A549 (cell line): ENCODE measurements at regions not wholly inside any gene's neighbourhood (a gene's known extent, or its start where the extent isn't known, plus 50 kb on each side); places are given as distances from the start of the nearest gene placed in this dataset.

Source experiments
- ATAC-seq, 2 experiments: fragments of 200-7000 bp in 1 of 2; fragments of >200 bp in 1 of 2; cut with Nextera tagmentation in 1 of 2; cut with Tn5 transposase in 1 of 2; 3 replicates each; pipeline versions ENCODE4 v1.8.0 to v1.9.1; 2018 to 2020; ENCODE audit warnings: mild to moderate bottlenecking in 1 of 2, moderate library complexity in 1 of 2
- CTCF ChIA-PET: fragments of 300-600 bp; sonication (Branson Sonifier 250); formaldehyde crosslinking; extraction: SDS; loops from one replicate; lab custom pipeline; 2021; ENCODE audit warnings: antibody characterized with exemption, inconsistent platforms; lab: Yijun Ruan, JAX
- POLR2A ChIA-PET: fragments of 350-600 bp; formaldehyde crosslinking; extraction: SDS; loops from one replicate; lab custom pipeline; 2021; ENCODE audit warnings: antibody characterized with exemption, inconsistent platforms; lab: Yijun Ruan, JAX
- DNase-seq, 2 experiments: peaks; one replicate each; pipeline versions ENCODE4 v3.0.0 to v3.0.0-alpha.2; 2011 to 2016; ENCODE audit warnings: low read depth in 1 of 2, low spot score in 1 of 2
- FAIRE-seq: peaks from 2 replicates; lab custom pipeline; 2011; peaks lifted over from hg19 to GRCh38; lab: Jason Lieb, UNC
- H3K27ac ChIP-seq, 2 experiments: fragments of >200 bp; sonication (Bioruptor Twin); formaldehyde crosslinking; 3 replicates each; pipeline ENCODE4 v1.5.1; 2016 to 2017
- H3K4me1 ChIP-seq: fragments of >200 bp; sonication (Bioruptor Twin); formaldehyde crosslinking; 3 replicates; pipeline ENCODE4 v1.6.1; 2016
- H3K4me2 ChIP-seq: fragments of >200 bp; sonication (Bioruptor Twin); formaldehyde crosslinking; 3 replicates; pipeline ENCODE4 v1.6.1; 2016
- H3K4me3 ChIP-seq: fragments of >200 bp; sonication (Bioruptor Twin); formaldehyde crosslinking; 3 replicates; pipeline ENCODE4 v1.5.1; 2016
- H3K9me3 ChIP-seq: fragments of >200 bp; sonication (Bioruptor Twin); formaldehyde crosslinking; 3 replicates; pipeline ENCODE4 v1.6.1; 2016
- ATOH8 ChIP-seq: fragments of 250-450 bp; sonication (Bioruptor Pico); IDR thresholded peaks from 2 replicates; pipeline ENCODE4 v1.5.0; 2020; ENCODE audit warnings: low read depth, mild to moderate bottlenecking, moderate library complexity
- BCL3 ChIP-seq: fragments of >200 bp; sonication (Bioruptor Twin); formaldehyde crosslinking; IDR thresholded peaks from 3 replicates; pipeline ENCODE4 v1.6.1; 2016
- CBX8 ChIP-seq: fragments of 200-600 bp; sonication (generic); IDR thresholded peaks from 2 replicates; pipeline ENCODE4 v1.6.1; 2016
- CHD4 ChIP-seq: fragments of 200-600 bp; sonication (generic); IDR thresholded peaks from 2 replicates; pipeline ENCODE4 v1.6.1; 2016; ENCODE audit warnings: antibody characterized with exemption, mild to moderate bottlenecking, borderline replicate concordance
- E2F6 ChIP-seq: IDR thresholded peaks from 2 replicates; pipeline ENCODE4 v1.6.1; 2012; ENCODE audit warnings: low read depth, borderline replicate concordance
- EHMT2 ChIP-seq: fragments of 200-600 bp; sonication (generic); IDR thresholded peaks from 2 replicates; pipeline ENCODE4 v1.6.1; 2016; ENCODE audit warnings: antibody characterized with exemption, low read depth, mild to moderate bottlenecking, moderate library complexity
- ELK1 ChIP-seq: fragments of 150-350 bp; IDR thresholded peaks from 2 replicates; pipeline ENCODE4 v1.6.1; 2014; ENCODE audit warnings: low read depth, mild to moderate bottlenecking, low read length
- EP300 ChIP-seq, 2 experiments: fragments of >200 bp; sonication (Bioruptor Twin); formaldehyde crosslinking; IDR thresholded peaks; 2 replicates in 1 of 2; 3 replicates in 1 of 2; pipeline ENCODE4 v1.6.1; 2016 to 2017
- ESRRA ChIP-seq: fragments of 150-350 bp; IDR thresholded peaks from 2 replicates; pipeline ENCODE4 v1.6.1; 2014; ENCODE audit warnings: mild to moderate bottlenecking, low read length, borderline replicate concordance
- FOSB ChIP-seq: fragments of 250-450 bp; sonication (Bioruptor Pico); IDR thresholded peaks from 2 replicates; pipeline ENCODE4 v1.5.0; 2020; ENCODE audit warnings: mild to moderate bottlenecking, moderate library complexity
- HES2 ChIP-seq: fragments of >200 bp; sonication (Bioruptor Twin); formaldehyde crosslinking; IDR thresholded peaks from 2 replicates; pipeline ENCODE4 v1.6.1; 2016
- HEYL ChIP-seq: fragments of 250-450 bp; sonication (Bioruptor Pico); IDR thresholded peaks from 2 replicates; pipeline ENCODE4 v1.8.0; 2021; ENCODE audit warnings: mild to moderate bottlenecking, moderate library complexity
- HMGXB4 ChIP-seq: fragments of 250-450 bp; sonication (Bioruptor Pico); IDR thresholded peaks from 2 replicates; pipeline ENCODE4 v1.5.0; 2021; ENCODE audit warnings: mild to moderate bottlenecking, moderate library complexity, borderline replicate concordance
- HOXA7 ChIP-seq: fragments of 250-450 bp; sonication (Bioruptor Pico); IDR thresholded peaks from 2 replicates; pipeline ENCODE4 v1.5.0; 2020; ENCODE audit warnings: mild to moderate bottlenecking, moderate library complexity
- JUN ChIP-seq, 2 experiments: fragments of >200 bp; sonication (Bioruptor Twin); formaldehyde crosslinking; IDR thresholded peaks; 2 replicates in 1 of 2; 3 replicates in 1 of 2; pipeline ENCODE4 v1.6.1; 2016 to 2017
- KDM5A ChIP-seq: fragments of 200-600 bp; sonication (generic); IDR thresholded peaks from 2 replicates; pipeline ENCODE4 v1.6.1; 2016; ENCODE audit warnings: antibody characterized with exemption, mild to moderate bottlenecking
- MAZ ChIP-seq: fragments of 150-350 bp; IDR thresholded peaks from 2 replicates; pipeline ENCODE4 v1.6.1; 2014; ENCODE audit warnings: antibody characterized with exemption, low read depth, low read length, borderline replicate concordance
- MYC ChIP-seq: IDR thresholded peaks from 2 replicates; pipeline ENCODE4 v1.6.1; 2012; ENCODE audit warnings: mild to moderate bottlenecking, inconsistent platforms, low read length, improper control_type of control experiment, borderline replicate concordance
- NPAS2 ChIP-seq: fragments of 250-450 bp; sonication (Bioruptor Pico); IDR thresholded peaks from 2 replicates; pipeline ENCODE4 v1.8.0; 2022; ENCODE audit warnings: mild to moderate bottlenecking, moderate library complexity, borderline replicate concordance
- NR3C1 ChIP-seq: fragments of >200 bp; sonication (Bioruptor Twin); formaldehyde crosslinking; IDR thresholded peaks from 3 replicates; pipeline ENCODE4 v1.6.1; 2017
- POLR2AphosphoS2 ChIP-seq: conservative IDR thresholded peaks from 2 replicates; pipeline ENCODE4 v1.6.1; 2012; ENCODE audit warnings: low read length, improper control_type of control experiment, inconsistent platforms
- REST ChIP-seq: fragments of 200-600 bp; sonication (generic); IDR thresholded peaks from 2 replicates; pipeline ENCODE4 v1.6.1; 2016; ENCODE audit warnings: antibody characterized with exemption, mild to moderate bottlenecking, moderate library complexity
- RFX5 ChIP-seq: fragments of 450-650 bp; IDR thresholded peaks from 2 replicates; pipeline ENCODE4 v1.7.1; 2014; ENCODE audit warnings: antibody characterized with exemption, mild to moderate bottlenecking, moderate library complexity
- ZC3H11A ChIP-seq: fragments of 450-650 bp; IDR thresholded peaks from 2 replicates; pipeline ENCODE4 v1.6.1; 2014; ENCODE audit warnings: antibody characterized with exemption, mild to moderate bottlenecking
- ZFP36 ChIP-seq: fragments of 450-650 bp; IDR thresholded peaks from 2 replicates; pipeline ENCODE4 v1.6.1; 2014; ENCODE audit warnings: borderline replicate concordance; ENCODE audit not compliant: partially characterized antibody
- ZSCAN20 ChIP-seq: fragments of 250-450 bp; sonication (Bioruptor Pico); IDR thresholded peaks from 2 replicates; pipeline ENCODE4 v1.8.0; 2022; ENCODE audit warnings: mild to moderate bottlenecking, moderate library complexity
- WGBS: methylation state at CpG from one replicate; pipeline ENCODE4 v1.1.6; 2017; ENCODE audit errors: missing lambda C conversion rate; 5-methylcytosine and 5-hydroxymethylcytosine counted together

GRCh38 chr9:134214386-134214765 lies 50.0 kb upstream of the RNU6ATAC start:
- H3K9me3 ChIP-seq, result peaks cover 11% of the 10 kb centered on the region
- ATAC-seq (no peak), DNase-seq (no peak), FAIRE-seq (no peak)
- no peak overlapping the region for H3K4me3 ChIP-seq
- no peak for TF ChIP-seq MAZ
- no peak for TF ChIP-seq E2F6
- TF ChIP-seq ATOH8, result no peak
- TF ChIP-seq HOXA7 (CRISPR knock-in tag), result no peak
- TF ChIP-seq ZC3H11A, result no peak
- no peak for TF ChIP-seq NR3C1
- TF ChIP-seq POLR2AphosphoS2, result no peak
- TF ChIP-seq BCL3, result no peak
- TF ChIP-seq FOSB (CRISPR knock-in tag), result no peak
- no peak for TF ChIP-seq NPAS2
- no peak for TF ChIP-seq MYC
- no peak for TF ChIP-seq EHMT2
- TF ChIP-seq HMGXB4 (CRISPR knock-in tag), result no peak
- no peak for TF ChIP-seq REST
- TF ChIP-seq JUN (IDR thresholded peaks at IDR 0.05), result no peak
- no peaks in the 10 kb centered on the region for H3K4me1 ChIP-seq
- ChIA-PET CTCF (interaction anchor here (1.1 to 1.6 kb wide), 3 partner anchors 12 to 116 kb away, joined by 3 to 5 read pairs (median 4); no protein-coding TSS in a partner anchor), POLR2A (no interaction called here)
- 82% methylated on average over 6 of the region's 6 CpGs for WGBS
- no peak overlapping the region for H3K4me2 ChIP-seq
- no peak overlapping the region for H3K27ac ChIP-seq

GRCh38 chr9:134214766-134215419 lies 50.5 kb upstream of the RNU6ATAC start:
- no peak overlapping the region for H3K4me2 ChIP-seq
- TF ChIP-seq CHD4 (no peak), ELK1 (no peak), ESRRA (no peak), EP300 (IDR thresholded peaks at IDR 0.05) (no peak), HES2 (no peak), ZFP36 (no peak), ZSCAN20 (CRISPR knock-in tag) (no peak), CBX8 (no peak), HEYL (CRISPR knock-in tag) (no peak), E2F6 (no peak), KDM5A (no peak), RFX5 (no peak), MYC (no peak)
- DNase-seq (no peak), FAIRE-seq (no peak), ATAC-seq (0 out of 6 replicates have a peak, but pooled peaks of 1 of the 2 experiments have one; percentile 9)
- H3K4me1 ChIP-seq, result no peaks in the 10 kb centered on the region
- no peak overlapping the region for H3K4me3 ChIP-seq
- WGBS, result 85% methylated on average over 21 of the region's 22 CpGs
- H3K9me3 ChIP-seq, result peaks cover 11% of the 10 kb centered on the region
- H3K27ac ChIP-seq, result no peak overlapping the region; a peak in 1 of 6 replicates
- ChIA-PET CTCF (interaction anchor here (0.7 to 1.6 kb wide), 4 partner anchors 12 to 228 kb away, joined by 3 to 5 read pairs (median 4); no protein-coding TSS in a partner anchor), POLR2A (no interaction called here)
